GM12878 (cell line): ENCODE measurements at regions not wholly inside any gene's neighbourhood (a gene's known extent, or its start where the extent isn't known, plus 50 kb on each side); places are given as distances from the start of the nearest gene placed in this dataset.

ENCODE experiments used
- ATAC-seq: fragments of 200-7000 bp; cut with Tn5 transposase; 3 replicates; pipeline ENCODE4 v1.9.1; 2020; ENCODE audit warnings: mild to moderate bottlenecking, moderate library complexity
- BruUV-seq: library from RNA; stranded (reverse); fragments of 400-500 nt; replicated peaks from 2 replicates; lab custom pipeline; 2021; lab: Mats Ljungman, UMichigan
- CTCF ChIA-PET: fragments of 300-600 bp; sonication (Branson Sonifier 250); formaldehyde crosslinking; extraction: SDS; loops from one replicate; lab custom pipeline; 2021; ENCODE audit warnings: inconsistent platforms; lab: Yijun Ruan, JAX
- POLR2A ChIA-PET: fragments of 350-600 bp; formaldehyde crosslinking; extraction: SDS; loops from one replicate; lab custom pipeline; 2021; ENCODE audit warnings: inconsistent platforms; lab: Charles Lee
- RAD21 ChIA-PET: fragments of 300-600 bp; sonication (Branson Sonifier 250); formaldehyde crosslinking; loops from one replicate; lab custom pipeline; 2023; ENCODE audit warnings: antibody characterized with exemption; ENCODE audit not compliant: unreplicated experiment; lab: Charles Lee
- SMC1A ChIA-PET: fragments of 300-600 bp; sonication (Branson Sonifier 250); formaldehyde crosslinking; loops from one replicate; lab custom pipeline; 2023; ENCODE audit not compliant: unreplicated experiment, uncharacterized antibody; lab: Charles Lee
- DNase-seq: peaks from one replicate; pipeline ENCODE4 v3.0.0-alpha.2; 2011; ENCODE audit warnings: low read depth, low spot score
- FAIRE-seq: peaks from 3 replicates; lab custom pipeline; 2011; peaks lifted over from hg19 to GRCh38; lab: Jason Lieb, UNC
- H2AFZ ChIP-seq: 2 replicates; pipeline ENCODE4 v1.6.0; 2011; ENCODE audit warnings: low read depth, low read length, control low read depth; ENCODE audit not compliant: control insufficient read depth
- H3K27ac ChIP-seq: 2 replicates; pipeline ENCODE4 v1.5.1; 2011; ENCODE audit warnings: control low read depth; ENCODE audit not compliant: control insufficient read depth, insufficient read depth
- H3K27me3 ChIP-seq, 2 experiments: replicated peaks in 1 of 2; 2 replicates each; pipeline versions ENCODE4 v1.6.0 to v1.6.1; 2011; ENCODE audit warnings: low read length in 1 of 2; ENCODE audit not compliant: control insufficient read depth in 2 of 2, insufficient read depth in 2 of 2
- H3K36me3 ChIP-seq, 2 experiments: 2 replicates each; pipeline ENCODE4 v1.5.1; 2011; ENCODE audit warnings: low read length in 1 of 2; ENCODE audit not compliant: control insufficient read depth in 2 of 2, insufficient read depth in 2 of 2
- H3K4me1 ChIP-seq: 2 replicates; pipeline ENCODE4 v1.6.1; 2011; ENCODE audit warnings: mild to moderate bottlenecking, low read length, moderate library complexity, mixed read lengths; ENCODE audit not compliant: control insufficient read depth, insufficient read depth
- H3K4me2 ChIP-seq: 2 replicates; pipeline ENCODE4 v1.6.0; 2011; ENCODE audit warnings: control low read depth; ENCODE audit not compliant: control insufficient read depth, insufficient read depth
- H3K4me3 ChIP-seq: fragments of 200-600 bp; sonication (generic); 2 replicates; pipeline ENCODE4 v1.5.1; 2016
- H3K79me2 ChIP-seq: 2 replicates; pipeline ENCODE4 v1.6.0; 2011; ENCODE audit warnings: low read length; ENCODE audit not compliant: control insufficient read depth, insufficient read depth
- H3K9ac ChIP-seq: 2 replicates; pipeline ENCODE4 v1.8.0; 2011; ENCODE audit warnings: low read length, control low read depth, mixed read lengths; ENCODE audit not compliant: control insufficient read depth, insufficient read depth
- H3K9me3 ChIP-seq: replicated peaks from 3 replicates; pipeline ENCODE4 v1.5.1; 2011; ENCODE audit warnings: mild to moderate bottlenecking, low read length; ENCODE audit not compliant: control insufficient read depth, insufficient read depth
- H4K20me1 ChIP-seq: 2 replicates; pipeline ENCODE4 v1.6.0; 2011; ENCODE audit not compliant: control insufficient read depth, insufficient read depth
- ATF7 ChIP-seq: fragments of 450-650 bp; IDR thresholded peaks from 2 replicates; pipeline ENCODE4 v1.6.1; 2016; ENCODE audit warnings: low read depth, mild to moderate bottlenecking
- BMI1 ChIP-seq: fragments of 450-650 bp; IDR thresholded peaks from 2 replicates; pipeline ENCODE4 v1.6.1; 2016; ENCODE audit warnings: mild to moderate bottlenecking, moderate library complexity, borderline replicate concordance
- CEBPB ChIP-seq, 2 experiments: fragments of 150-350 bp in 1 of 2; IDR thresholded peaks; 2 replicates each; pipeline ENCODE4 v1.6.1; 2012 to 2014; ENCODE audit warnings: low read depth in 2 of 2, low read length in 2 of 2, borderline replicate concordance in 1 of 2, inconsistent platforms in 1 of 2
- JUND ChIP-seq: IDR thresholded peaks from 2 replicates; pipeline ENCODE4 v1.6.1; 2012; ENCODE audit warnings: low read depth, mild to moderate bottlenecking, low read length, improper control_type of control experiment, moderate library complexity
- MEF2A ChIP-seq: IDR thresholded peaks from 2 replicates; pipeline ENCODE4 v1.6.1; 2011; ENCODE audit warnings: low read depth, mild to moderate bottlenecking, low read length, moderate library complexity; ENCODE audit not compliant: insufficient read depth
- POLR2AphosphoS5 ChIP-seq: IDR thresholded peaks from 2 replicates; pipeline ENCODE4 v1.6.1; 2011; ENCODE audit warnings: mild to moderate bottlenecking, low read length, inconsistent platforms
- RCOR1 ChIP-seq: conservative IDR thresholded peaks from 2 replicates; pipeline ENCODE4 v1.6.1; 2012; ENCODE audit warnings: low read depth, low read length, improper control_type of control experiment
- RFX5 ChIP-seq: IDR thresholded peaks from 2 replicates; pipeline ENCODE4 v1.6.1; 2011; ENCODE audit warnings: low read depth, low read length, improper control_type of control experiment
- SMAD5 ChIP-seq: IDR thresholded peaks from 2 replicates; pipeline ENCODE4 v1.6.1; 2016; ENCODE audit warnings: antibody characterized with exemption, low read depth
- SUZ12 ChIP-seq: fragments of 200-600 bp; sonication (generic); IDR thresholded peaks from one replicate; pipeline ENCODE4 v1.6.1; 2018; ENCODE audit warnings: antibody characterized with exemption, mild to moderate bottlenecking; ENCODE audit not compliant: unreplicated experiment
- ZNF207 ChIP-seq: fragments of 450-650 bp; IDR thresholded peaks from 2 replicates; pipeline ENCODE4 v1.6.1; 2014; ENCODE audit warnings: antibody characterized with exemption, mild to moderate bottlenecking, borderline replicate concordance
- WGBS: methylation state at CpG from one replicate; pipeline ENCODE4 v1.1.6; 2016; ENCODE audit warnings: low lambda C conversion rate; ENCODE audit not compliant: insufficient replicate concordance, insufficient coverage; ENCODE audit errors: missing lambda C conversion rate; 5-methylcytosine and 5-hydroxymethylcytosine counted together
- in situ Hi-C: fragments of 300-500 bp; cut with MboI; formaldehyde crosslinking; loops from 9 replicates; pipeline ENCODE4 v1.14.3; 2018; ENCODE audit warnings: mixed read lengths
- intact Hi-C: fragments of 100-400 bp; cut with micrococcal nuclease; formaldehyde crosslinking; loops from one replicate; pipeline ENCODE4 v1.14.2; 2022; ENCODE audit not compliant: unreplicated experiment
- TF ChIP-seq, protein P1 (sequence below): fragments of 450-650 bp; IDR thresholded peaks from 2 replicates; pipeline ENCODE4 v1.6.1; 2016; ENCODE audit warnings: mild to moderate bottlenecking, moderate library complexity, borderline replicate concordance
- TF ChIP-seq, protein P2 (sequence below): fragments of 450-650 bp; formaldehyde crosslinking; IDR thresholded peaks from 2 replicates; pipeline ENCODE4 v1.4.0; 2020; ENCODE audit warnings: mild to moderate bottlenecking, moderate library complexity
- TF ChIP-seq, protein P3 (sequence below): IDR thresholded peaks from 2 replicates; pipeline ENCODE4 v1.6.1; 2011; ENCODE audit warnings: low read depth, mild to moderate bottlenecking, low read length, moderate library complexity, borderline replicate concordance; ENCODE audit errors: extremely low read depth

GRCh38 chr4:155060419-155060818, 148.0 kb upstream of the NPY2R start:
- 76% methylated on average over 2 of the region's 2 CpGs for WGBS
- DNase-seq (no peak), FAIRE-seq (no peak), ATAC-seq (no peak)
- H3K79me2 ChIP-seq: no peaks in the 10 kb centered on the region
- BruUV-seq: no TSS peak
- no peak overlapping the region for H2AFZ ChIP-seq
- ChIA-PET POLR2A (no interaction called here), CTCF (interaction anchor here (1.6 kb wide), 1 partner anchor 21 kb away, joined by 3 read pairs; no protein-coding TSS in a partner anchor), RAD21 (no interaction called here), SMC1A (no interaction called here)
- H3K36me3 ChIP-seq: no peaks in the 10 kb centered on the region
- intact Hi-C loops: no loop called here
- no peaks in the 10 kb centered on the region for H3K27me3 ChIP-seq
- H3K4me2 ChIP-seq: no peak overlapping the region
- H4K20me1 ChIP-seq: no peaks in the 10 kb centered on the region
- no peak overlapping the region for H3K27ac ChIP-seq
- no peak overlapping the region for H3K9ac ChIP-seq
- H3K4me3 ChIP-seq: no peak overlapping the region
- H3K4me1 ChIP-seq: no peaks in the 10 kb centered on the region
- no peak for TF ChIP-seq ZNF207
- no peak for TF ChIP-seq BMI1
- TF ChIP-seq CEBPB (IDR thresholded peaks at IDR 0.05; ENCODE audit: borderline replicate concordance in 1 of 2, low read depth in 2 of 2, low read length in 2 of 2): no peak
- no peak for TF ChIP-seq ATF7
- TF ChIP-seq, protein P1, sequence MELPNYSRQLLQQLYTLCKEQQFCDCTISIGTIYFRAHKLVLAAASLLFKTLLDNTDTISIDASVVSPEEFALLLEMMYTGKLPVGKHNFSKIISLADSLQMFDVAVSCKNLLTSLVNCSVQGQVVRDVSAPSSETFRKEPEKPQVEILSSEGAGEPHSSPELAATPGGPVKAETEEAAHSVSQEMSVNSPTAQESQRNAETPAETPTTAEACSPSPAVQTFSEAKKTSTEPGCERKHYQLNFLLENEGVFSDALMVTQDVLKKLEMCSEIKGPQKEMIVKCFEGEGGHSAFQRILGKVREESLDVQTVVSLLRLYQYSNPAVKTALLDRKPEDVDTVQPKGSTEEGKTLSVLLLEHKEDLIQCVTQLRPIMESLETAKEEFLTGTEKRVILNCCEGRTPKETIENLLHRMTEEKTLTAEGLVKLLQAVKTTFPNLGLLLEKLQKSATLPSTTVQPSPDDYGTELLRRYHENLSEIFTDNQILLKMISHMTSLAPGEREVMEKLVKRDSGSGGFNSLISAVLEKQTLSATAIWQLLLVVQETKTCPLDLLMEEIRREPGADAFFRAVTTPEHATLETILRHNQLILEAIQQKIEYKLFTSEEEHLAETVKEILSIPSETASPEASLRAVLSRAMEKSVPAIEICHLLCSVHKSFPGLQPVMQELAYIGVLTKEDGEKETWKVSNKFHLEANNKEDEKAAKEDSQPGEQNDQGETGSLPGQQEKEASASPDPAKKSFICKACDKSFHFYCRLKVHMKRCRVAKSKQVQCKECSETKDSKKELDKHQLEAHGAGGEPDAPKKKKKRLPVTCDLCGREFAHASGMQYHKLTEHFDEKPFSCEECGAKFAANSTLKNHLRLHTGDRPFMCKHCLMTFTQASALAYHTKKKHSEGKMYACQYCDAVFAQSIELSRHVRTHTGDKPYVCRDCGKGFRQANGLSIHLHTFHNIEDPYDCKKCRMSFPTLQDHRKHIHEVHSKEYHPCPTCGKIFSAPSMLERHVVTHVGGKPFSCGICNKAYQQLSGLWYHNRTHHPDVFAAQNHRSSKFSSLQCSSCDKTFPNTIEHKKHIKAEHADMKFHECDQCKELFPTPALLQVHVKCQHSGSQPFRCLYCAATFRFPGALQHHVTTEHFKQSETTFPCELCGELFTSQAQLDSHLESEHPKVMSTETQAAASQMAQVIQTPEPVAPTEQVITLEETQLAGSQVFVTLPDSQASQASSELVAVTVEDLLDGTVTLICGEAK: no peak
- TF ChIP-seq JUND: no peak
- no peak for TF ChIP-seq RFX5
- TF ChIP-seq SMAD5: no peak
- no peak for TF ChIP-seq SUZ12
- no peak for TF ChIP-seq MEF2A
- TF ChIP-seq POLR2AphosphoS5: no peak
- TF ChIP-seq RCOR1: no peak
- TF ChIP-seq, protein P2, sequence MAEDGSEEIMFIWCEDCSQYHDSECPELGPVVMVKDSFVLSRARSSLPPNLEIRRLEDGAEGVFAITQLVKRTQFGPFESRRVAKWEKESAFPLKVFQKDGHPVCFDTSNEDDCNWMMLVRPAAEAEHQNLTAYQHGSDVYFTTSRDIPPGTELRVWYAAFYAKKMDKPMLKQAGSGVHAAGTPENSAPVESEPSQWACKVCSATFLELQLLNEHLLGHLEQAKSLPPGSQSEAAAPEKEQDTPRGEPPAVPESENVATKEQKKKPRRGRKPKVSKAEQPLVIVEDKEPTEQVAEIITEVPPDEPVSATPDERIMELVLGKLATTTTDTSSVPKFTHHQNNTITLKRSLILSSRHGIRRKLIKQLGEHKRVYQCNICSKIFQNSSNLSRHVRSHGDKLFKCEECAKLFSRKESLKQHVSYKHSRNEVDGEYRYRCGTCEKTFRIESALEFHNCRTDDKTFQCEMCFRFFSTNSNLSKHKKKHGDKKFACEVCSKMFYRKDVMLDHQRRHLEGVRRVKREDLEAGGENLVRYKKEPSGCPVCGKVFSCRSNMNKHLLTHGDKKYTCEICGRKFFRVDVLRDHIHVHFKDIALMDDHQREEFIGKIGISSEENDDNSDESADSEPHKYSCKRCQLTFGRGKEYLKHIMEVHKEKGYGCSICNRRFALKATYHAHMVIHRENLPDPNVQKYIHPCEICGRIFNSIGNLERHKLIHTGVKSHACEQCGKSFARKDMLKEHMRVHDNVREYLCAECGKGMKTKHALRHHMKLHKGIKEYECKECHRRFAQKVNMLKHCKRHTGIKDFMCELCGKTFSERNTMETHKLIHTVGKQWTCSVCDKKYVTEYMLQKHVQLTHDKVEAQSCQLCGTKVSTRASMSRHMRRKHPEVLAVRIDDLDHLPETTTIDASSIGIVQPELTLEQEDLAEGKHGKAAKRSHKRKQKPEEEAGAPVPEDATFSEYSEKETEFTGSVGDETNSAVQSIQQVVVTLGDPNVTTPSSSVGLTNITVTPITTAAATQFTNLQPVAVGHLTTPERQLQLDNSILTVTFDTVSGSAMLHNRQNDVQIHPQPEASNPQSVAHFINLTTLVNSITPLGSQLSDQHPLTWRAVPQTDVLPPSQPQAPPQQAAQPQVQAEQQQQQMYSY: no peak
- TF ChIP-seq, protein P3, sequence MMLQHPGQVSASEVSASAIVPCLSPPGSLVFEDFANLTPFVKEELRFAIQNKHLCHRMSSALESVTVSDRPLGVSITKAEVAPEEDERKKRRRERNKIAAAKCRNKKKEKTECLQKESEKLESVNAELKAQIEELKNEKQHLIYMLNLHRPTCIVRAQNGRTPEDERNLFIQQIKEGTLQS: no peak
- no peaks in the 10 kb centered on the region for H3K9me3 ChIP-seq
- in situ Hi-C loops: no loop called here
